GM20431 (cell line): ENCODE measurements at regions not wholly inside any gene's neighbourhood (a gene's known extent, or its start where the extent isn't known, plus 50 kb on each side); places are given as distances from the start of the nearest gene placed in this dataset.
"Not testable (repeated sequence)": the region's sequence is repeated elsewhere in the genome, so short reads cannot be mapped to it uniquely, and the experiment has no call there.

Experiments used
- in situ Hi-C: fragments of 300-500 bp; cut with MseI, MboI; formaldehyde crosslinking; loops from one replicate; pipeline ENCODE4 v1.15.0; 2020; ENCODE audit warnings: low sequenced_read_pairs; ENCODE audit not compliant: unreplicated experiment

GRCh38 chr2:145573608-145574007, 1053.7 kb upstream of the ZEB2 start:
- in situ Hi-C loops: no loop called here

GRCh38 chr2:145572238-145572637, 1052.3 kb upstream of the ZEB2 start:
- in situ Hi-C loops: no loop called here

- in situ Hi-C loops: no loop called here
These were observed 1049.2 kb upstream of the ZEB2 start for GRCh38 chr2:145569108-145569507.

- in situ Hi-C loops: no loop called here
These were observed 1044.1 kb upstream of the ZEB2 start for GRCh38 chr2:145563741-145564615.

- in situ Hi-C loops: no loop called here
These were observed 1041.2 kb upstream of the ZEB2 start for GRCh38 chr2:145561152-145561551.

- in situ Hi-C loops: no loop called here
These were observed 1038.9 kb upstream of the ZEB2 start for GRCh38 chr2:145558617-145559350.

- in situ Hi-C loops: no loop called here
These were observed 1035.4 kb upstream of the ZEB2 start for GRCh38 chr2:145555360-145555759.

GRCh38 chr2:145551686-145552085, 1031.8 kb upstream of the ZEB2 start:
- in situ Hi-C loops: no loop called here

GRCh38 chr2:145548479-145548878, 1028.6 kb upstream of the ZEB2 start:
- in situ Hi-C loops: no loop called here

GRCh38 chr2:145547620-145548019, 1027.7 kb upstream of the ZEB2 start:
- in situ Hi-C loops: no loop called here

- in situ Hi-C loops: no loop called here
These were observed 1026.2 kb upstream of the ZEB2 start for GRCh38 chr2:145546091-145546490.

GRCh38 chr2:145543856-145544255, 1023.9 kb upstream of the ZEB2 start:
- in situ Hi-C loops: no loop called here

GRCh38 chr2:145543155-145543554, 1023.2 kb upstream of the ZEB2 start:
- in situ Hi-C loops: no loop called here

GRCh38 chr2:145541028-145541427, 1021.1 kb upstream of the ZEB2 start:
- in situ Hi-C loops: no loop called here

GRCh38 chr2:145538661-145539350, 1018.9 kb upstream of the ZEB2 start:
- in situ Hi-C loops: no loop called here

GRCh38 chr2:145530653-145531052, 1010.7 kb upstream of the ZEB2 start:
- in situ Hi-C loops: no loop called here

GRCh38 chr2:145524836-145525235, 1004.9 kb upstream of the ZEB2 start:
- in situ Hi-C loops: no loop called here

- in situ Hi-C loops: no loop called here
These were observed 1004.4 kb upstream of the ZEB2 start for GRCh38 chr2:145524303-145524702.

GRCh38 chr2:145519254-145519653, 999.3 kb upstream of the ZEB2 start:
- in situ Hi-C loops: not testable (repeated sequence)

GRCh38 chr2:145511946-145512345, 992.0 kb upstream of the ZEB2 start:
- in situ Hi-C loops: no loop called here

- in situ Hi-C loops: no loop called here
These were observed 983.6 kb upstream of the ZEB2 start for GRCh38 chr2:145503511-145503910.
